ENCODE measurements at regions not wholly inside any gene's neighbourhood (a gene's known extent, or its start where the extent isn't known, plus 50 kb on each side); places are given as distances from the start of the nearest gene placed in this dataset.

DNA sequence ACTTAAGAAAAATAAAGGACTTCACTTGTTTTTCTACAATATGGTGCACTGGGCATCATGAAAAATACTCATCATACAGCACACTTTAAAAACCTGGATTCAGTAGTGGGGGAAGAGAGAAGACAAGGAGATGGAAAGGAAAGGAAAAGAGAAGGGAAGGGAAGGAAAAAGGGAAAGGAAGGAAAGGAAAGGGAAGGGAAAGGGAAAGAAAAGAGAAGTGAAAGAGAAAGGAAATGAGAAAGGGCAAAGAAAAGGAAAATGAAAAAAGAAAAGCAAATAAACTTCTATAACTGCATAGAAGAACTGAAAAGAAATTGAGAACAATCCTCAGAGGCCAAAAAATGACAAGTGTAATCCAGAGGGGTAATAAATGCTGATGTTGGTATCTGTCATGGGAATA lies 388.1 kb upstream of the PKDCC start:
- no peak overlapping the region for H3K4me3 ChIP-seq (ENCODE audit: low read length)
- H3K4me1 ChIP-seq (ENCODE audit: control insufficient read depth, insufficient read depth, low read length): no peaks in the 10 kb centered on the region
- no peak for DNase-seq
- no peaks in the 10 kb centered on the region for H3K27me3 ChIP-seq (ENCODE audit: control insufficient read depth, insufficient read depth, low read length)
- no peak overlapping the region for H3K27ac ChIP-seq (ENCODE audit: low read length)
- no peaks in the 10 kb centered on the region for H3K9me3 ChIP-seq (ENCODE audit: control insufficient read depth, low read depth, low read length)
- H3K36me3 ChIP-seq (ENCODE audit: control insufficient read depth, insufficient read depth, low read length): no peaks in the 10 kb centered on the region

DNA sequence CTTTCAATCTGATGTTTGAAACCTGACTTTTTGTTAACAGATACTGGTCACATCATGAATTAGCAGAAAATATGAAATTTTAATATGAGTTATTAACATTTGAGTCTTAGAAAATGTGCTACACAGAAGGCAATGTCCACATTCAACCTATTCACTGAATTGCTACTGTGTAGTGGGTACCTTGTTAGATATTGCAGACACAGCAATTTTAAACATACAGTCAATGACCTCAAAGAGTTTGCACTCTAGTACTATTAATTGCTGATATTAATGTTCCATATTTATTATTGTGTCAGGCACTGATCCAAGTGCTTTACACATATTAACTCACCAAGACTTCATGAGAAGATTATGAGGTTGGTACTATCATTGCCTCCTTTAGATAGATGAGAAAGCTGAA lies 385.4 kb upstream of the PKDCC start:
- Histone ChIP-seq H3K27ac (ENCODE audit: low read length) (no peak overlapping the region), H3K4me1 (ENCODE audit: control insufficient read depth, insufficient read depth, low read length) (no peaks in the 10 kb centered on the region), H3K36me3 (ENCODE audit: control insufficient read depth, insufficient read depth, low read length) (no peaks in the 10 kb centered on the region), H3K27me3 (ENCODE audit: control insufficient read depth, insufficient read depth, low read length) (no peaks in the 10 kb centered on the region), H3K4me3 (ENCODE audit: low read length) (no peak overlapping the region), H3K9me3 (ENCODE audit: control insufficient read depth, low read depth, low read length) (no peaks in the 10 kb centered on the region)
- no peak for DNase-seq

- no peak overlapping the region for H3K4me3 ChIP-seq (ENCODE audit: low read length)
- WGBS (ENCODE audit: insufficient coverage, low lambda C conversion rate): 71% methylated on average over 1 of the region's 5 CpGs
- no peak for DNase-seq
- H3K4me1 ChIP-seq (ENCODE audit: control insufficient read depth, insufficient read depth, low read length): no peaks in the 10 kb centered on the region
- no peaks in the 10 kb centered on the region for H3K27me3 ChIP-seq (ENCODE audit: control insufficient read depth, insufficient read depth, low read length)
- H3K9me3 ChIP-seq (ENCODE audit: control insufficient read depth, low read depth, low read length): no peaks in the 10 kb centered on the region
- no peaks in the 10 kb centered on the region for H3K36me3 ChIP-seq (ENCODE audit: control insufficient read depth, insufficient read depth, low read length)
- H3K27ac ChIP-seq (ENCODE audit: low read length): no peak overlapping the region
Observed at GRCh38 chr2:41663056-41663455, 384.8 kb upstream of the PKDCC start.

- no peak for DNase-seq
- H3K4me1 ChIP-seq (ENCODE audit: control insufficient read depth, insufficient read depth, low read length): no peaks in the 10 kb centered on the region
- no peaks in the 10 kb centered on the region for H3K9me3 ChIP-seq (ENCODE audit: control insufficient read depth, low read depth, low read length)
- H3K36me3 ChIP-seq (ENCODE audit: control insufficient read depth, insufficient read depth, low read length): no peaks in the 10 kb centered on the region
- no peak overlapping the region for H3K4me3 ChIP-seq (ENCODE audit: low read length)
- WGBS (ENCODE audit: insufficient coverage, low lambda C conversion rate): no CpG with 5 or more reads among the region's 2 CpGs
- peaks cover 4% of the 10 kb centered on the region for H3K27me3 ChIP-seq (ENCODE audit: control insufficient read depth, insufficient read depth, low read length)
- no peak overlapping the region for H3K27ac ChIP-seq (ENCODE audit: low read length)
Observed at GRCh38 chr2:41668529-41668928, 379.3 kb upstream of the PKDCC start.

DNA sequence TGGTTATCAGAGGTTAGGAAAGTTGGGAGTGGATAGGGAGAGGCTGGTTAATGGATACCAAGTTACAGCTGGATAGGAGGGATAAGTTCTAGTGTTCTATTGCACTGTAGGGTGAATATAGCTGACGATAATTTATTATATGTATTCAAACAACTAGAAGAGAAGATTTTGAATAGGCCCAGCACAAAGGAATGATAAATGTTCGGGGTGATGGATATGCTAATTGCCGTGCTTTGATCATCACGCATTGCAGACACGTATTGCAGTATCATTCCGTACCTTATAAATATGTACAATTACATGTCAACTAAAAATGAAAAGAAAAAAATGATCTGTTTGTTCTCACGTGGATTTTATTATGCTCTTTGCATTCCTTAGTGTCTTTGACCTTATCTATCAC lies 369.2 kb upstream of the PKDCC start:
- 18% methylated on average over 2 of the region's 7 CpGs for WGBS (ENCODE audit: insufficient coverage, low lambda C conversion rate)
- no peaks in the 10 kb centered on the region for H3K36me3 ChIP-seq (ENCODE audit: control insufficient read depth, insufficient read depth, low read length)
- no peak overlapping the region for H3K4me3 ChIP-seq (ENCODE audit: low read length)
- H3K9me3 ChIP-seq (ENCODE audit: control insufficient read depth, low read depth, low read length): no peaks in the 10 kb centered on the region
- no peaks in the 10 kb centered on the region for H3K4me1 ChIP-seq (ENCODE audit: control insufficient read depth, insufficient read depth, low read length)
- no peak overlapping the region for H3K27ac ChIP-seq (ENCODE audit: low read length)
- no peak for DNase-seq
- no peaks in the 10 kb centered on the region for H3K27me3 ChIP-seq (ENCODE audit: control insufficient read depth, insufficient read depth, low read length)

- DNase-seq: no peak
- Histone ChIP-seq H3K27me3 (ENCODE audit: control insufficient read depth, insufficient read depth, low read length) (no peaks in the 10 kb centered on the region), H3K27ac (ENCODE audit: low read length) (no peak overlapping the region), H3K4me3 (ENCODE audit: low read length) (no peak overlapping the region), H3K9me3 (ENCODE audit: control insufficient read depth, low read depth, low read length) (no peaks in the 10 kb centered on the region), H3K36me3 (ENCODE audit: control insufficient read depth, insufficient read depth, low read length) (no peaks in the 10 kb centered on the region), H3K4me1 (ENCODE audit: control insufficient read depth, insufficient read depth, low read length) (no peaks in the 10 kb centered on the region)
- no CpG with 5 or more reads among the region's 2 CpGs for WGBS (ENCODE audit: insufficient coverage, low lambda C conversion rate)
Observed at GRCh38 chr2:41686156-41686555, 361.7 kb upstream of the PKDCC start.

DNA sequence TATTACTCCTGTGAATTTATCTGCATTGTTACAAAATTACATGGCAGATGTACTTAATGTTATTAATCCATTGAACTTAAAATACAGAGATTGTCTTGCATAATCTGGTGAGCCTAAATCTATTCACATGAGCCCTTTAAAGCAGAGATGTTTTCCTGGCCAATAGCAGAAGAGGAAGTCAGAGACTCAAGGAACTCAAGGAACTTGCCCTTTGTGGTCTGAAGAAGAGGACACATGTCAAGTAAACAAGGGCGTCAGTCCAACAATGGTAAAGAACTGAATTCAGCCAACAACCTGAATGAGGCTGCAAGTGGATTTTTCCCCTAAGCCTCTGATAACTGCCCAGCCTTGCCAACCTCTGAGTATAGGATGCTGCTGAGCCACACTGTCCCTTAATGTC lies 356.3 kb upstream of the PKDCC start:
- H3K4me1 ChIP-seq (ENCODE audit: control insufficient read depth, insufficient read depth, low read length): no peaks in the 10 kb centered on the region
- no peak overlapping the region for H3K27ac ChIP-seq (ENCODE audit: low read length)
- DNase-seq: no peak
- H3K9me3 ChIP-seq (ENCODE audit: control insufficient read depth, low read depth, low read length): no peaks in the 10 kb centered on the region
- no peaks in the 10 kb centered on the region for H3K27me3 ChIP-seq (ENCODE audit: control insufficient read depth, insufficient read depth, low read length)
- no peak overlapping the region for H3K4me3 ChIP-seq (ENCODE audit: low read length)
- WGBS (ENCODE audit: insufficient coverage, low lambda C conversion rate): no CpG with 5 or more reads among the region's 1 CpG
- no peaks in the 10 kb centered on the region for H3K36me3 ChIP-seq (ENCODE audit: control insufficient read depth, insufficient read depth, low read length)

- Histone ChIP-seq H3K27me3 (ENCODE audit: control insufficient read depth, insufficient read depth, low read length) (peaks cover 5% of the 10 kb centered on the region), H3K4me3 (ENCODE audit: low read length) (no peak overlapping the region), H3K9me3 (ENCODE audit: control insufficient read depth, low read depth, low read length) (no peaks in the 10 kb centered on the region), H3K27ac (ENCODE audit: low read length) (no peak overlapping the region), H3K4me1 (ENCODE audit: control insufficient read depth, insufficient read depth, low read length) (peaks cover 3% of the 10 kb centered on the region), H3K36me3 (ENCODE audit: control insufficient read depth, insufficient read depth, low read length) (no peaks in the 10 kb centered on the region)
- WGBS (ENCODE audit: insufficient coverage, low lambda C conversion rate): no CpG with 5 or more reads among the region's 4 CpGs
- no peak for DNase-seq
Observed at GRCh38 chr2:41694536-41695049, 353.2 kb upstream of the PKDCC start.

- DNase-seq: no peak
- WGBS (ENCODE audit: insufficient coverage, low lambda C conversion rate): 90% methylated on average over 2 of the region's 8 CpGs
- Histone ChIP-seq H3K4me1 (ENCODE audit: control insufficient read depth, insufficient read depth, low read length) (peaks cover 3% of the 10 kb centered on the region), H3K27me3 (ENCODE audit: control insufficient read depth, insufficient read depth, low read length) (peaks cover 5% of the 10 kb centered on the region), H3K4me3 (ENCODE audit: low read length) (no peak overlapping the region), H3K36me3 (ENCODE audit: control insufficient read depth, insufficient read depth, low read length) (no peaks in the 10 kb centered on the region), H3K27ac (ENCODE audit: low read length) (no peak overlapping the region), H3K9me3 (ENCODE audit: control insufficient read depth, low read depth, low read length) (no peaks in the 10 kb centered on the region)
Observed at GRCh38 chr2:41695198-41696113, 352.4 kb upstream of the PKDCC start.

- H3K4me3 ChIP-seq (ENCODE audit: low read length): no peak overlapping the region
- no peaks in the 10 kb centered on the region for H3K9me3 ChIP-seq (ENCODE audit: control insufficient read depth, low read depth, low read length)
- no peaks in the 10 kb centered on the region for H3K36me3 ChIP-seq (ENCODE audit: control insufficient read depth, insufficient read depth, low read length)
- H3K27ac ChIP-seq (ENCODE audit: low read length): no peak overlapping the region
- peaks cover 5% of the 10 kb centered on the region for H3K27me3 ChIP-seq (ENCODE audit: control insufficient read depth, insufficient read depth, low read length)
- peaks cover 3% of the 10 kb centered on the region for H3K4me1 ChIP-seq (ENCODE audit: control insufficient read depth, insufficient read depth, low read length)
- no CpG with 5 or more reads among the region's 36 CpGs for WGBS (ENCODE audit: insufficient coverage, low lambda C conversion rate)
- no peak for DNase-seq
Observed at GRCh38 chr2:41697389-41697788, 350.4 kb upstream of the PKDCC start.
